Skeletal muscle tissue (tissue), 3 donors: ENCODE measurements at regions not wholly inside any gene's neighbourhood (a gene's known extent, or its start where the extent isn't known, plus 50 kb on each side); places are given as distances from the start of the nearest gene placed in this dataset.

Experiments used
- H3K27ac ChIP-seq: one replicate; pipeline ENCODE4 v1.7.0; 2013; ENCODE audit warnings: mild to moderate bottlenecking, low read depth, low read length, inconsistent platforms
- H3K27me3 ChIP-seq, 3 donors: one replicate each; pipeline ENCODE4 v1.7.0; 2013; ENCODE audit warnings: low read length in 3 of 3; ENCODE audit not compliant: control insufficient read depth in 3 of 3, insufficient read depth in 3 of 3
- H3K36me3 ChIP-seq, 3 donors: one replicate each; pipeline ENCODE4 v1.7.0; 2013; ENCODE audit warnings: low read length in 3 of 3; ENCODE audit not compliant: control insufficient read depth in 3 of 3, insufficient read depth in 3 of 3
- H3K4me1 ChIP-seq, 3 donors: one replicate each; pipeline ENCODE4 v1.7.0; 2013; ENCODE audit warnings: low read length in 3 of 3, mild to moderate bottlenecking in 3 of 3; ENCODE audit not compliant: control insufficient read depth in 3 of 3, insufficient read depth in 3 of 3
- H3K4me3 ChIP-seq, 3 donors: one replicate each; pipeline ENCODE4 v1.7.0; 2013; ENCODE audit warnings: low read length in 3 of 3
- H3K9ac ChIP-seq, 3 donors: one replicate each; pipeline ENCODE4 v1.7.0; 2013; ENCODE audit warnings: low read length in 3 of 3, mild to moderate bottlenecking in 3 of 3, moderate library complexity in 2 of 3, low read depth in 1 of 3
- H3K9me3 ChIP-seq, 3 donors: one replicate each; pipeline ENCODE4 v1.7.0; 2013; ENCODE audit warnings: low read length in 3 of 3; ENCODE audit not compliant: control insufficient read depth in 3 of 3
- donor health status: Osteomylitis.

DNA sequence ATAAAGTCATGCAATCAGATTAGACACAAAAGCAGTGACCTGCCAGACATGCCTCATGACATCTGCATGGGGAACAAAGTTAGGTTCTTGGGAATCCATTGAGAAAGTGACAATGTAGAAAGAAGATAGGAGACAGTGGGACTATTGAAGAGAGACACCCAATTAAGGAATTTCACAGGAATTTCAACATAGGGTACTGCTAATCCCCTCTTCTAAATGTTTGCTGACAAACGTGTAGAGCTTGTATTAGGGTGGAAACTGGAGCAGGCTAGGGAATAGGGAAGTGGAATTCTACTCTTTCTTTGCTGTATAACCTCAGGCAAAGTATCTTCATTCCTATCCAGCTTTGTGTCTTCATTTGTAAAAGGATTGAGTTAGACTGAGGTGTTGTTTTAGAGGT is 409.4 kb upstream of the SASH1 start:
- Histone ChIP-seq H3K9me3 (peaks cover 0 to 2% (median under 1%) of the 10 kb centered on the region in 3 donors), H3K36me3 (no peaks in the 10 kb centered on the region), H3K4me1 (no peaks in the 10 kb centered on the region), H3K27me3 (no peaks in the 10 kb centered on the region), H3K4me3 (no peak overlapping the region), H3K27ac (no peak overlapping the region), H3K9ac (no peak overlapping the region)

DNA sequence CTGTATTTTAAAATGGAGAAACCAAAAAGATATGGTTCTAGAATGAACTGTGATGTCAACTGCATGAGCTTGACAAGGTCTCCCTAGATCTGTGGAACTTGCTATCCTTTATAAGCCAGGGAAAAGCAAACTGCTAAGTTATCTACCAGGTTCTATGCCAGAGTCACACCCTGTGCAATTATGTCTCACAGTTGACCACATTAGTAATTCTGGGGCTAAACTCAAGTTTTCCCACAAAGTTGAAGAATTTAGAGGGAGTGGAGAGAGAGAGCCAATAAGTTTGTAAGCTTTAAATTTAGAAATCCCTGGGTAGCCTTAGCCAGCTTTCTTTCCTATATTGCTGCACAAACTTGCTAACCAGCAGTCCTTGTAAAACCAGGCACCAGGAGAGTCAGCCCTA is 407.0 kb upstream of the SASH1 start:
- Histone ChIP-seq H3K4me3 (no peak overlapping the region), H3K4me1 (no peaks in the 10 kb centered on the region), H3K36me3 (no peaks in the 10 kb centered on the region), H3K27me3 (no peaks in the 10 kb centered on the region), H3K9me3 (no peaks in the 10 kb centered on the region), H3K9ac (no peak overlapping the region), H3K27ac (no peak overlapping the region)

DNA sequence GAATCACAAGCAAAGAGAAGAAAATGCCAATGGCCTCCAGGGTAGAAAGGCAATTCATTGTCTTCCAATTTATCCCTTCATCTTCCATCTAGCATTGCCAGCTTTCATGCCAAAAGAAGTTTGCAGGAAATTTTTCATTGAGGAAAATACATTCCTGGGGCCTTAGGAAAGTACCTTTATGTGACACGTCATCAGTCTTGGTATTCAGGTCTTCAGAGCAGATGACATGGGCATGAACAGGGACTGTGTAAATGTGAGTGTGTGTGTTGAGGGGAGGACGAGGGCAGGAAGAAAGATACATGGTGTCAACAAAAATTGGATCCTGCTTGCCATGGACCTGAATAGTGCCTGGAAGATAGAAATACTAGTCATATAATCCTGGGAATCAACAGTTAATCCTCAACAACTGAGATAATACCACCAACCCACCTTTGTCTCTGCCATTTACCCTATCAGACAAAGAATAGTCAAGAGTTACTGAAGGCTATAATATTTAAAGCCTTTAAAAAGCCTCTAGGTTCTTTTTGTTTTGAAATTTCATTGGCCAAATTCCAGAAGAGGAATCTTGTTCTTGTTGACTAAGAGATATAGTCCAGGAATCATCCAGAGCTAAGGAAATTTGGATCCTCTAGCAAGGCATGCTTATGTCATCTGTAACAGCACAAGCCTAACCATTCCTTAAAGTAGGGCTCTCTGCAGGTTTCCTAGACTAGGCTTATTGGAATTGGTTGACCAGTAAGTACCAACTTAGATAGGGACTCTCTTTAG is 405.8 kb upstream of the SASH1 start:
- Histone ChIP-seq H3K9me3 (no peaks in the 10 kb centered on the region), H3K9ac (no peak overlapping the region), H3K27ac (no peak overlapping the region), H3K4me1 (no peaks in the 10 kb centered on the region), H3K4me3 (no peak overlapping the region), H3K36me3 (no peaks in the 10 kb centered on the region), H3K27me3 (no peaks in the 10 kb centered on the region)

DNA sequence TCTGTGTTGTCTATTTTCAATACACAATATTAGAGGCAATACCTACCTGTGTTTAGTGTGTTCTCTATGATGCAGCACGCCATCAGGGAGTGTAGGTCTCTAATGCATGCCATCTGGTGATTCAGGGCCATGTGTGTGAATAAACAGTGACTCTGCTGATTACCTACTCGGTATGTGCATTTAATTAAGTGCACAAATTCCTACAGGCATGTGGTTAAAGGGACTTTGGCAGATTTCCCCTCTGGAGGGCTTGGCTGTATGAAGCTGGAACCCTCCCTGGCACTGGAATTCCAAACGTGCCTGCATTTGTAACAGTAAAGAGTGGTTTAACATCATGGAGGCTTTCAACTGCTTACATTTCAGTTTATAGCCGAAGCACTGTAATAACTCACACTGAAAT is 401.5 kb upstream of the SASH1 start:
- H3K4me3 ChIP-seq: no peak overlapping the region
- no peaks in the 10 kb centered on the region for H3K27me3 ChIP-seq
- no peaks in the 10 kb centered on the region for H3K36me3 ChIP-seq
- H3K9ac ChIP-seq: no peak overlapping the region
- no peaks in the 10 kb centered on the region for H3K4me1 ChIP-seq
- no peaks in the 10 kb centered on the region for H3K9me3 ChIP-seq
- H3K27ac ChIP-seq: no peak overlapping the region

DNA sequence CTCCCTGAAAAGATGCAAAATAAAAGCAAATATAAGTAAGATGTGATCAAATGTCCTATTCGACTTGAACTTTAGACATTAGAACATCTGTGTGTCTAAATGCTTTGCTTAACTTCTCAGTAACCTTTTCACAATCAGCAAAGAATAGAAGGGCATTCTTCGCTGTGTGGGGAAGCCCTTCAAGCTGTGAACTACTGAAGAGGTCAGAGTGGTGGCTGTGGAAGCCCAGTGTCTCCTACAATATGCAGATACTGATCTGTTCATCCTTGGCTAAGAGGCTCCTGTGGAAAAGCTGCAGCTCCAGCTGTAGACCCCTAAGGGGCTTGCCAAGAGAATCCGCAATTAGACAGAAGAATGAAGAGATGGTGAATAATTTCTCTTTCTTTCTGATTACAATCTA is 400.3 kb upstream of the SASH1 start:
- H3K9ac ChIP-seq: no peak overlapping the region
- H3K9me3 ChIP-seq: no peaks in the 10 kb centered on the region

DNA sequence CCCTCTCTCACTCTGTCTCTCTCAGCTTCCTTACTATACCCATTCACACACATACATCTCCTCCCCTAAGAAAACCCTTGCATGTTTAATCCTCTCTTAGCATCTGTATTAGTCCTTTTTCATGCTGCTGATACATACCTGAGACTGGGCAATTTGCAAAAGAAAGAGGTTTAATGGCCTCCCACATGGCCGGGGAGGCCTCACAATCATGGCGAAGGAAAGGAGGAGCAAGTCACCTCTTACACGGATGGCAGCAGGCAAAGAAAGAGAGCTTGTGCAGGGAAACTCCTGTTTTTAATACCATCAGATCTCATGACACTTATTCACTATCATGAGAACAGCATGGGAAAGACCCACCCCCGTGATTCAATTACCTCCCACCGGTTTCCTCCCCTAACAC is 398.5 kb upstream of the SASH1 start:
- no peak overlapping the region for H3K27ac ChIP-seq
- no peak overlapping the region for H3K4me3 ChIP-seq
- H3K9me3 ChIP-seq: no peaks in the 10 kb centered on the region
- H3K4me1 ChIP-seq: no peaks in the 10 kb centered on the region
- H3K9ac ChIP-seq: no peak overlapping the region
- no peaks in the 10 kb centered on the region for H3K27me3 ChIP-seq
- H3K36me3 ChIP-seq: no peaks in the 10 kb centered on the region

More for the DNA sequence above, 400.3 kb upstream of the SASH1 start:
- Histone ChIP-seq H3K27me3 (no peaks in the 10 kb centered on the region), H3K4me3 (no peak overlapping the region), H3K4me1 (no peaks in the 10 kb centered on the region), H3K27ac (no peak overlapping the region), H3K36me3 (no peaks in the 10 kb centered on the region)

DNA sequence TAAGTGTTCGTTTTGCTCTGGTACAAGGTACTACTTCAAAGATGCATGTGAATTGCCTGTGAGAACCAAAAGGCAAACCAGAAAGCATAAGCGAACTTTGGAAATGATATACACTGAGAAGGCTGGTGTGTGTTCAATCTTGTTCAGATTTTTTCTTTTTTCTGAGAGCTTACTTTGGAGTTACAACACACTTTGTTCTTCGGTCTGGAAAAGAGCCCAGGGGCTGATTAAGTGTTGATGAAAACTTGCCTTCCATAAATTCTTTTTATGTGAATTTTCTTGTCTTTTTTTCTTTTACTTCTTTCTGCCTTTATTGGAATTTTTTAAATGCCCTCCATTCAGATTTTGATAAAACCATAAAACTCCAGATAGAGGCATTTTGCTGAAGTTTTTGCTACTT is 395.1 kb upstream of the SASH1 start:
- Histone ChIP-seq H3K36me3 (no peaks in the 10 kb centered on the region), H3K4me1 (peaks cover 0 to 6% (median 0%) of the 10 kb centered on the region in 3 donors), H3K4me3 (no peak overlapping the region), H3K27ac (no peak overlapping the region), H3K9me3 (no peaks in the 10 kb centered on the region), H3K27me3 (no peaks in the 10 kb centered on the region), H3K9ac (no peak overlapping the region)

DNA sequence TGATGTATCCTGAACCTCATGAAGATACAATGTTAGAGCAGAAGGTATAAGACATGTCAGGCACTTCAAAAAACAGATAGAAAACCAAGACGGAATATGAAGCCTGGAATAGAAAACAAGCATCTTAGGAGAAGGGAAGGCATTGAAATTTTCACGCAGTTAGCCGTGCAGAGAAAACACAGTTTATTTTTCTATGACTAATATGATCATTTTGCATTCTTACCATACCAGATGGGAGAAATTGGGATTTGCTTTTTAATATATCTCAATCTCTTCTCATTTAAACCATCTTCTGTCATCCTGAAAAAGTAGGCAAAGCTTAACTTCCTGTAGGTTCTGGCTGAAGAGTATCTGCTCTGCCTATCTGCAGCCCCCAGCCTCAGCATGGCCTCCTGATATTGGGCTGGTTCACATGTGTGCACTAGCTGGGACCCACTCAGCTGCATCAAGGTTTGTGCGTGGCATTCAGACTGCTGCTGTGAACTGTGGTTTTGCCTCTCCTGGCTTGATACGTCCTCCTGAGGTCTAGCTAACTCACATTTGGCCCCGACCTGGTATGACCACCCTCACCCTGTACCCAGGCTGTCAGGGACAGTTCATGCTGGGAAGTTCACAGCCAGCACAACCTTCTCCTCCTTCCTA is 392.5 kb upstream of the SASH1 start:
- Histone ChIP-seq H3K9ac (no peak overlapping the region), H3K27me3 (no peaks in the 10 kb centered on the region), H3K4me1 (peaks cover 0 to 6% (median 0%) of the 10 kb centered on the region in 3 donors), H3K36me3 (no peaks in the 10 kb centered on the region), H3K27ac (no peak overlapping the region), H3K9me3 (no peaks in the 10 kb centered on the region), H3K4me3 (no peak overlapping the region)

DNA sequence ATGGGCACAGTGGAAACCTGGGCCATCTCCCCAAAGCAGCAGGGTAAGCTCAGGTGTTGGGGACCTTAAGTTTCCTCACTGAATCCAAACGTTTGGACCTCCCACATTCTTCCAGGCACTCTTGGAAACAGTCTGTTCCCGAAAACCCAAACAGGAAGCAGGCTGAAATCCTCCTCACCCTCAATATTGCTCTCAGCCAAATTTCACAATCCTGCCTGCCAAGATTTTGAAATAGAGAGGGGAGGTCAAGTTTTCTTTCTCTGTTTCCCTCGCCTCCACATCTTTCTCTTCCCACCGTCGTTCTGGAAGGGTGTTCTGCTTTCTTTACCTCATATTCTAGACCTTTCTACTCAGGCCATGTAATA is 392.0 kb upstream of the SASH1 start:
- Histone ChIP-seq H3K27me3 (no peaks in the 10 kb centered on the region), H3K36me3 (no peaks in the 10 kb centered on the region), H3K4me1 (peaks cover 0 to 6% (median 0%) of the 10 kb centered on the region in 3 donors), H3K27ac (no peak overlapping the region), H3K4me3 (no peak overlapping the region), H3K9ac (no peak overlapping the region), H3K9me3 (no peaks in the 10 kb centered on the region)

DNA sequence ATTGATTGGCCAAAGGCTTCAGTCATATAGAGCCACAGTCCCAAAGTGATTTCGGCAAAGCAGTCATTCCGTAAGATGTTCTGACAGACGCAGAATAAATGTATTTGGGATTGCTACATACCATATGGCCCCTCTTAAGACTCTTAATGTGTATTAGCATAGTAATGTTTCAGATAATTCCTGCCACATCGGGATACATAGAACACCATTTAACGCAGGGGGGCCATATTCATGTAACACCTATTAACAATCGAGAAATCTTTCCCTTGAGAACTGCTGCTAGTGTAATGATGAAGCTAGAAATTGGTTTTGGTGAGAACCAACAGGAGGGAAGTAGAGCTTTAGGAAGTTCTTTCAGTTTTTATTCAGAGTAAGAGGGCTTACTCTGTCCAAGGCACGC is 390.9 kb upstream of the SASH1 start:
- Histone ChIP-seq H3K9ac (no peak overlapping the region), H3K36me3 (no peaks in the 10 kb centered on the region), H3K27ac (no peak overlapping the region), H3K27me3 (no peaks in the 10 kb centered on the region), H3K9me3 (no peaks in the 10 kb centered on the region), H3K4me1 (peaks cover 0 to 6% (median 0%) of the 10 kb centered on the region in 3 donors), H3K4me3 (no peak overlapping the region)
